Stromal cell of bone marrow (primary cell): ENCODE measurements at regions not wholly inside any gene's neighbourhood (a gene's known extent, or its start where the extent isn't known, plus 50 kb on each side); places are given as distances from the start of the nearest gene placed in this dataset.
"Not testable (repeated sequence)": the region's sequence is repeated elsewhere in the genome, so short reads cannot be mapped to it uniquely, and the experiment has no call there.

Source experiments
- DNase-seq: peaks from one replicate; pipeline ENCODE4 v3.0.0-alpha.2; 2012; ENCODE audit warnings: low read depth

GRCh38 chr12:124130691-124131591 is 157.9 kb downstream of the ZNF664 start:
- DNase-seq, result no peak

DNA sequence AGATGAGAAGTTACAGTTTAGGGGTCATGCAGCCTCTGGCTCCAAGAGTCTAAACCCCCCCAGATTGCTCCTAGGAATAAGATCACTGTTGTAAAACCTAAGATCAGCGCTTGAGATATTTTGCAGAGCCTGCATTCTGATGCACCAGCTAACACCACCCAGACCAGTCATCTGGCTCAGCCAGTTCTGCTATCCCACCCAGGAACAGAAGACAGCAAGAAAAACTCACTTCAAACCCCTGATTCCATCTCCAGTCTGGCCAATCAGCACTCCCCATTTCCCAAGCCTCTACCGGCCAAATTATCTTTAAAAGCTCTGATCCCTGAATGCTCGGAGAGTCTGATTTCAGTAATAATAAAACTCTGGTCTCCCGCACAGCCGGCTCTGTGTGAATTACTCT is 158.6 kb downstream of the ZNF664 start:
- no peak for DNase-seq

- no peak for DNase-seq
These were observed 159.5 kb downstream of the ZNF664 start for GRCh38 chr12:124132530-124132929.

DNA sequence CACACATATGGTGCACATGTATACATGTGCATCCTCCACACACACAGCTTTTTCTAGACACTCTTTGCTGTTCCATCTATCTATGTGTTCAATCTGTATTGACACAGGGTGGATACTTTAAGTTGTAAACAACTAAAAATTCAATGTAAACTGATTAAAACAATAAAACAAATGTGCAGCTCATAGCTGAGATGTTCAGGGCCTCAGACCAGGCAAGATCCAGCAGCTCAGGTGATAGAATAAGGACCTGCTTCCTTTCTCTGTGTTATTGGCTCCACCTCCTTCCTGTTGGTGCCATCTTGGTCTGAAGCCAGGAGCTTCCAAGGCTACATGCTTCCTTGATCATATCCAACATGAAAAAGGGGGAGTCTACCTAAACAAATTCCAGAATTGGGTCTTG is 158.1 kb upstream of the RFLNA start:
- no peak for DNase-seq

GRCh38 chr12:124140944-124141486 is 153.9 kb upstream of the RFLNA start:
- no peak for DNase-seq

- not testable (repeated sequence) for DNase-seq
These were observed 153.3 kb upstream of the RFLNA start for GRCh38 chr12:124141611-124142010.

GRCh38 chr12:124142395-124143035 is 152.4 kb upstream of the RFLNA start:
- no peak for DNase-seq

DNA sequence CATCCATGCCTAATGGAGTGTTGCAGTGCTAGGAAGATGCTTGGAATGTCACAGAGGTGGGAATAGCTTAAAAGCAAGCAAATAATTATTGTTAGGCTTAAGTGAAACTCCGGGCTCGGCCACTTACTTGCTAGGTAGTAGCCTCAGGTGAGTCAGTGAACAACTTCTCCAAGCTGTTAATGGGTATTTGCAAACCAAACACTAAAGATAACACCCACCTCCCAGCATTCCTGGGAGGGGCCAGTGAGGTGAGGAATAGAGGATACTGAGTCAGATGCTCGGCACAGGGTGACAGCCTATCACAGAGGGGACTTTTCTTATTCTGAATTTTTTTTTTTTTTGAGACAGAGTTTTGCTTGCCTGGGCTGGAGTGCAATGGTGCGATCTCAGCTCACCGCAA is 151.2 kb upstream of the RFLNA start:
- DNase-seq, result no peak

- no peak for DNase-seq
These were observed 150.2 kb upstream of the RFLNA start for GRCh38 chr12:124144531-124145194.

GRCh38 chr12:124147027-124147426 is 147.9 kb upstream of the RFLNA start:
- no peak for DNase-seq

GRCh38 chr12:124147575-124147974 is 147.3 kb upstream of the RFLNA start:
- DNase-seq, result no peak

- DNase-seq, result no peak
These were observed 146.2 kb upstream of the RFLNA start for GRCh38 chr12:124148481-124149273.

- DNase-seq, result no peak
These were observed 145.6 kb upstream of the RFLNA start for GRCh38 chr12:124149287-124149686.

DNA sequence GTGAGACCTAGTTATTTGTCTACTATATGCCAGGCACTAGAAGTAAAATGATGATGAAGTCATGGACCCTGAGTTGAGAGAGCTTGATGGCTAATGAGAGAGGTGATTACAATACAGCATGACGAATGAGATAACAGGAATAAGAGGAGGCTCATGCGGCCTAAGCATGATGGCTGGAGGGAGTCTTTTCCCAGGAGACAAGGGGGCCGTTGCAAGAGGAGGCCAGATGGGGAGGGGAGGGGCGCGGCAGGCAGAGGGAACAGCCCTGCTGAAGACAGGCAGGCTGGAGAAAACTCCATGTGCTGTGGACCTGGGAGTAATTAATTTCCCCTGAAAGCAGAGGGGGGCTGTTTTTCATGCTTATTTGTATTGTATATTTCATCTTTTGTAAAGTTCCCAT is 144.7 kb upstream of the RFLNA start:
- no peak for DNase-seq

- no peak for DNase-seq
These were observed 143.3 kb upstream of the RFLNA start for GRCh38 chr12:124151583-124151982.

- no peak for DNase-seq
These were observed 142.2 kb upstream of the RFLNA start for GRCh38 chr12:124152731-124153130.

GRCh38 chr12:124153392-124153791 is 141.5 kb upstream of the RFLNA start:
- DNase-seq, result no peak

DNA sequence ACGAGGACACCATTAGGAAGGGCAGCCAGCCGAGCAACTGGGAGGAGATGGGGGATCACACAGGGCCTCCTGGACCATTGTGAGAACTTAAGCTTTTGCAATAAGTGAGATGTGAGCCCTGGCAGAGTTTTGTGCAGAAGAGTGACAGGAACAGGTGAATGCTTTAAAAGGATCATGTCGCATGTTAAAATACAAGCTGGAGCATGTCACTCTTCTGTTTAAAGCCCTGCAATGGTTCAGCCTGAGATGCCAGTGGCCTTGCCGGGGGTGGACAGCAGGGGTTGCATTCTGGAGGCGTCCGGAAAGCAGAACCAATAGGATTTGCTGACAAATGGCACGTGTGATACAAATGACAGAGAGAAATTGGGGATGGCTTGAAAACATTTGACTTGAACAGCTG is 137.5 kb upstream of the RFLNA start:
- no peak for DNase-seq

GRCh38 chr12:124159655-124160054 is 135.2 kb upstream of the RFLNA start:
- no peak for DNase-seq

DNA sequence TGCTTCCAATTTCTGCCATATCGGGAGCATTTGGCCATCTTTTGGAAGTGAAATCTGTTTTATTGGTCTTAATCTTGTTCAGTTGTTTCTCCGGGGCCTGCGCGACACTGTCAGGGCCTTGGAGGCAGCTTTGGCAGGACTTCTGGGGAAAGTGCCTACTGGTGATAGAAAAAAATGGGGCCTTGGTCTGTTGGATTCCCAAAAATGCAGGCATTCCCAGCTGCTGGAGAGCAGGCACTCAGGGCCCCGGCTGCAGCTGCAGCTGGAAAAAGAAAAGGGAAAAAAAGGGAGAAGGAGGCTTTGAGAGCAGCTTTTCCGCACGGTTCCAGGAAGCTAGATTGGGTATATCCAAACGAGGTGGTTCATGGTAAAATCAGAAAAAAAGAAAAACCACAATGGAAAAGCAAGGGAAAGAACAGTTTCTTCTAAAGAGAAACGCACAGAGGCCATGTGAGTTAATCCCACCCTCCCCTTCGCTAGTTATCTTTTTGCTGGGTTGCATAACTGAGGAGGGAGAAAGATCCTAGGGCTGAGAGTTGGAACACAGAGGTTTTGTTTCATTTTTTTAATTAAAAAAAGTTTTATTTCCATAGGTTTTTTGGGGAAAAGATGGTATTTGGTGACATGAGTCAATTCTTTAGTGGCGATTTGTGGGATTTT is 134.7 kb upstream of the RFLNA start:
- DNase-seq, result no peak

- not testable (repeated sequence) for DNase-seq
These were observed 133.5 kb upstream of the RFLNA start for GRCh38 chr12:124161402-124161801.
